ENCODE measurements at regions not wholly inside any gene's neighbourhood (a gene's known extent, or its start where the extent isn't known, plus 50 kb on each side); places are given as distances from the start of the nearest gene placed in this dataset.
A peak's percentile ranks its signal among the peaks of the same experiment; 100 is the strongest.

- Histone ChIP-seq H2AFZ (ENCODE audit: low read depth, low read length) (no peak overlapping the region), H3K4me1 (ENCODE audit: control insufficient read depth, extremely low read depth, insufficient read depth, low read length) (no peaks in the 10 kb centered on the region), H3K9me1 (replicated peaks; ENCODE audit: control insufficient read depth, extremely low read depth, insufficient read depth, low read length) (no peaks in the 10 kb centered on the region), H3K36me3 (ENCODE audit: control insufficient read depth in 2 of 2, extremely low read depth in 1 of 2, insufficient read depth in 2 of 2, low read length in 2 of 2) (no peaks in the 10 kb centered on the region), H4K20me1 (replicated peaks; ENCODE audit: control insufficient read depth, extremely low read depth, insufficient read depth, low read length) (no peaks in the 10 kb centered on the region), H3K9ac (replicated peaks; ENCODE audit: extremely low read depth, insufficient read depth, low read length) (no peak overlapping the region), H3K27me3 (ENCODE audit: control insufficient read depth in 2 of 2, insufficient read depth in 2 of 2, low read length in 2 of 2) (no peaks in the 10 kb centered on the region), H3K9me3 (replicated peaks; ENCODE audit: control insufficient read depth, insufficient read depth, low read length) (no peaks in the 10 kb centered on the region), H3K27ac (ENCODE audit: insufficient read depth, low read depth, low read length) (no peak overlapping the region), H3K79me2 (ENCODE audit: control insufficient read depth, insufficient read depth, low read length) (no peaks in the 10 kb centered on the region), H3K4me2 (ENCODE audit: insufficient read depth, low read length) (no peak overlapping the region), H3K4me3 (replicated peaks in 1 of 3; ENCODE audit: insufficient read depth in 1 of 3, low read depth in 1 of 3, low read length in 3 of 3) (no peak overlapping the region)
- dilution Hi-C loops (cut with MboI; ENCODE audit: extremely low pct_ligation_motif_present, low sequenced_read_pairs), result no loop called here
- FAIRE-seq (no peak), DNase-seq (ENCODE audit: low read depth, low spot score) (no peak)
- intact Hi-C loops (cut with micrococcal nuclease), result no loop called here
- no TSS peak for BruUV-seq (replicated peaks)
- CTCF ChIA-PET, result no interaction called here
- POLR2A ChIA-PET, result no interaction called here
- TF ChIP-seq EZH2 (IDR thresholded peaks at IDR 0.05; ENCODE audit: borderline replicate concordance, low read depth, low read length, severe bottlenecking), result no peak
- peak; percentile 27 for TF ChIP-seq MAX (IDR thresholded peaks at IDR 0.05; ENCODE audit: insufficient read depth, insufficient read length)
Measured at GRCh38 chr20:24836041-24836533, 113.0 kb upstream of the CST7 start.

- H3K27me3 ChIP-seq (ENCODE audit: control insufficient read depth in 2 of 2, insufficient read depth in 2 of 2, low read length in 2 of 2), result no peaks in the 10 kb centered on the region
Measured at GRCh38 chr20:24836661-24837299, 112.3 kb upstream of the CST7 start.

More at GRCh38 chr20:24836661-24837299, 112.3 kb upstream of the CST7 start:
- ChIA-PET POLR2A (no interaction called here), CTCF (no interaction called here)
- DNase-seq (ENCODE audit: low read depth, low spot score) (no peak), FAIRE-seq (no peak)
- no peak overlapping the region for H3K27ac ChIP-seq (ENCODE audit: insufficient read depth, low read depth, low read length)
- TF ChIP-seq FOS (IDR thresholded peaks at IDR 0.05; ENCODE audit: borderline replicate concordance, insufficient read depth, low read length) (no peak), POLR2AphosphoS5 (IDR thresholded peaks at IDR 0.05; ENCODE audit: insufficient read depth, low read depth, low read length) (no peak), CTCF (IDR thresholded peaks at IDR 0.05; ENCODE audit: extremely low read depth in 1 of 2, insufficient read depth in 1 of 2, low read depth in 1 of 2, low read length in 2 of 2) (no peak), POLR2A (IDR thresholded peaks at IDR 0.05; ENCODE audit: low read depth, low read length) (no peak), MAX (IDR thresholded peaks at IDR 0.05; ENCODE audit: insufficient read depth, insufficient read length) (no peak)
- no peaks in the 10 kb centered on the region for H3K36me3 ChIP-seq (ENCODE audit: control insufficient read depth in 2 of 2, extremely low read depth in 1 of 2, insufficient read depth in 2 of 2, low read length in 2 of 2)
- no peak overlapping the region for H3K4me3 ChIP-seq (replicated peaks in 1 of 3; ENCODE audit: insufficient read depth in 1 of 3, low read depth in 1 of 3, low read length in 3 of 3)
- H3K9me1 ChIP-seq (replicated peaks; ENCODE audit: control insufficient read depth, extremely low read depth, insufficient read depth, low read length), result no peaks in the 10 kb centered on the region
- no peaks in the 10 kb centered on the region for H3K4me1 ChIP-seq (ENCODE audit: control insufficient read depth, extremely low read depth, insufficient read depth, low read length)
- no peak overlapping the region for H3K4me2 ChIP-seq (ENCODE audit: insufficient read depth, low read length)
- dilution Hi-C loops (cut with MboI; ENCODE audit: extremely low pct_ligation_motif_present, low sequenced_read_pairs), result no loop called here
- no peaks in the 10 kb centered on the region for H3K9me3 ChIP-seq (replicated peaks; ENCODE audit: control insufficient read depth, insufficient read depth, low read length)
- no peaks in the 10 kb centered on the region for H3K79me2 ChIP-seq (ENCODE audit: control insufficient read depth, insufficient read depth, low read length)
- BruUV-seq (replicated peaks), result no TSS peak
- H2AFZ ChIP-seq (ENCODE audit: low read depth, low read length), result no peak overlapping the region
- intact Hi-C loops (cut with micrococcal nuclease), result no loop called here
- H3K9ac ChIP-seq (replicated peaks; ENCODE audit: extremely low read depth, insufficient read depth, low read length), result no peak overlapping the region
- H4K20me1 ChIP-seq (replicated peaks; ENCODE audit: control insufficient read depth, extremely low read depth, insufficient read depth, low read length), result no peaks in the 10 kb centered on the region

Measured in endothelial cell of umbilical vein (primary cell).